Fibroblast of skin of scalp (primary cell): ENCODE measurements at regions not wholly inside any gene's neighbourhood (a gene's known extent, or its start where the extent isn't known, plus 50 kb on each side); places are given as distances from the start of the nearest gene placed in this dataset.
"Not testable (repeated sequence)": the region's sequence is repeated elsewhere in the genome, so short reads cannot be mapped to it uniquely, and the experiment has no call there.

ENCODE experiments used
- DNase-seq: peaks from one replicate; pipeline ENCODE4 v3.0.0-alpha.2; 2013

DNA sequence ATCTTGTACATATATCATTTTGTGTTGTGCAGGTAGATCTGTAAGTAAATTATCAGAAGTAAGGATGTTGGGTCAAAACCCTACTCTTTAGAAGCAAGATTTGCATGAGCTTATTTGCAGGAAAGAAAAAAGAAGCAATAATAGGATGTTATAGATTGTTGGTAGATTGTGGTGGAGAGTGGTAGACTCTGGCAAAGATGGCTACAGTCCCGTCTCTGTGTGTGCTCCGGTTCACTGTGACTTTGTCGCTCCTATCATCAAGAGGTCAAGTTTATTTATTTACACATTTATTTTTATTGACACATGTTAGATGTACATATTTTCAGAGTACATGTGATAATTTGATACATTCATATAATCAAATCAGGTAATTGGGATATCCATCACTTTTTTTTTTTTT is 81.0 kb upstream of the NDUFV2 start:
- DNase-seq: no peak

DNA sequence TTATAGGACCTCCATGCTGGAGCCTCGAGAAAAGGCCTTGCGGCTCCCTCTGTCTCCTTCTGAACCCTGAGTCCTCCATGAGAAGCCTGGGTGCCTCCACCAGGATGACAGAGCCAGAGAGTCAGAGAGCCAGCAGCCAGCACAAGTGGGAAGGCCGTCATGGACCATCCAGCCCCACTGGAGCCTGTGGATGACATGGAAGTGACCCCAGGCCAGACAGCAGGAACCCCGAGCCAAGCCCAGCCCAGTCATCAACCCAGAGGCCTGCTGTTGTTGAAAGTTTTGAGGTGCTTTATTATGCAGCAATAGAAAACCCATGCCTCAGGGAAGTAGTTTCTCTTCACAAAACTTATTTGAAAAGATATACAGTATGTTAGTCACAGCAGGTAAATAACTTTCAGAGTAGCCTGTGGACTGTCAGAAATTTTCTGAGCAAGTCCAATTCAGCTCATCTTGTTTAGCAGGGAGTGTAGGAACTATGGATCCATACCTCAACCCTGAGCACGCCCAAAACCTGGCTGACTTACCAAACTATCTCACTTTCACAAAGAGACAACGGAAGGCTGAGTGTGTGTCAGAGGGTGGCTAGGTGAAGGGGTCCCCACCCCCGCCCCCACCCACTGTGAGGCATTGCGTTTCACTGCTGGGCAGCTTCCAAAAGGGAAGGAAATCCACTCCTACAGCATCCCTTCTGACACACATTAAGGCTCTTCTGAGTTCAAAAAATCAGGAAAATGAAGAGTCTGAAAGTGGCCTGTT is 79.9 kb upstream of the NDUFV2 start:
- DNase-seq: no peak

DNA sequence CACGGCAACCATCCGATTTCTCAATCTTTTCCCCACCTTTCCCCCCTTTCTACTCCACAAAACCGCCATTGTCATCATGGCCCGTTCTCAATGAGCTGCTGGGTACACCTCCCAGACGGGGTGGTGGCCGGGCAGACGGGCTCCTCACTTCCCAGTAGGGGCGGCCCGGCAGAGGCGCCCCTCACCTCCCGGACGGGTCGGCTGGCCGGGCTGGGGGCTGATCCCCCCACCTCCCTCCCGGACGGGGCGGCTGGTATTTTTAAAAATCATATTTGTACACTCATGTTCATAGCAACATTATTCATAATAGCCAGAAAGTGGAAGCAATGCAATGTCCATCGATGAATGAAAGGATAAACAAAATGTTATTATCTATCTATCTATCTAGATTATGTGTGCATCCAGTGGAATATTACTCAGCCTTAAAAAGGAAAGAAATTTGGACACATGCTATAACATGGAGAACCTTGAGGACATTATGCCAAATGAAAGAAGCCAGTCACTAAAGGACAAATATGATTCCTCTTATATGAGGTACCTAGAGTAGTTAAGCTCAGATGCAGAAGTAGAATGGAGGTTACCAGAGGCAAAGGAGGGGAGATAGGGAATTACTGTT is 78.4 kb upstream of the NDUFV2 start:
- DNase-seq: not testable (repeated sequence)

DNA sequence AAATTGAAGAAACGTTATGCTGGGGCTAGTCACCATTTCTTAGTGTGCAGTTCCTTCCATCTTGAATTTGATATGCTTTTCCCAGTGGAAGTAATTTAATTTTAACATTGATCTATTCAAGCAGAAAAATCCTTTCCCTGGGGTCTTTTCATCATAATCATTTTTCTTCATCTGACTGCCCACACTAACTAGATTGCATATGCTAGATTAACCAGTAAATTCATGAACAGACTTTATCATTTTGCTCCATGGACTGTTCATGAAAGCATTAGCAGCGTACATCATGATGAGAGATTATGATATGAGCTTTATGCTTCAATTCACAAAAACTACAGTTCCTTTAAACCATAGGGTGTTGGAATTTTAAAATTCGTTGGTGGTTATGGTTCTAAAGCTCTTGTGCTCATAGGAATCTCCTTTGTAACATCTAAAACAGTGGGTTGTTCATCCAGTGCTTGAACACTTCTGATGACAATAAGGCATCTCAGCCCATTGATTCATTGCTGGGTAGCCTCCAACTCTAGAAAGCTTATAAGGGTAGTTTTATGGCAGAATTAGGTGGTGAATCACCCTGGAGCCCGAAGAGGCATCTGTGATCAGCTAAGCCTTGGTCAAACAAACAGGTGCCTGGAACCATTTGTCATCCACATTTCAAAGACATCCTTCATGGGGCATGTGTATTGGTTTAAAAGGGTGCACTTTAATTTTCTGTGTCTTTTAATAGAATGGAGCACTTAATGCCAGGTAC is 77.2 kb upstream of the NDUFV2 start:
- DNase-seq: peak; percentile 33

DNA sequence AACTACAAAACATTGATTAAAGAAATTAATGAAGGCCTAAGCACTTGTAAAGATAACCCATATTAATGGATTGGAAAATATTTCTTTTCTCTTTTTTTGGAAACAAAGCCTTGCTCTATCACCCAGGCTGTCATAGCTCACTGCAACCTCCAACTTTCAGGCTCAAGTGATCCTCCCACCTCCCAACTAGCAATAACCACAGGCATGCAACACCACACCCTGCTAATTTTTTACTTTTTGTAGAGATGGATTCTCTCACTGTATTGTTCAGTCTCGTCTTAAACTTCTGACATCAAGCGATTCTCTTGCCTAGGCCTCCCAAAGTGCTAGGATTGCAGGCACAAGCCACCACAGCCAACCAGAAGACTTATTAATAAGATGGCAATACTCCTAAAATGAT is 73.4 kb upstream of the NDUFV2 start:
- DNase-seq: peak; percentile 42

DNA sequence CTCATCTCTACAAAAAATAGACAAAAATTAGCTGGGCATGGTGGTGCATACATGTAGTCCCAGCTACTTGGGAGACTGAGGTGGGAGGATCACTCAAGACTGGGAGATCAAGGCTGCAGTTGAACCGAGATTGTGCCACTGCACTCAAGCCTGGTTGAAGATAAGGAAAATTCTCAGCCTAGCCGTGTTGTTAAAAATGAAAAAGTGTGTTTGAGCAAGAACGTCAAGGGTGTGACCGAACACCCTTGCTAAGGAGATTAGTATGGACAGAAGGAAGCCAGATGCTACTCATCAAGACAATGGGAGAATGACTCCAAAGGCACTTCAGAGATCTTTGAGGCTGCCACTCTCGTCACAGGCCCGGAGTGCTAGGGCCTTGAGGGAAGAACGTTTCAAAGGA is 70.0 kb upstream of the NDUFV2 start:
- no peak for DNase-seq

DNA sequence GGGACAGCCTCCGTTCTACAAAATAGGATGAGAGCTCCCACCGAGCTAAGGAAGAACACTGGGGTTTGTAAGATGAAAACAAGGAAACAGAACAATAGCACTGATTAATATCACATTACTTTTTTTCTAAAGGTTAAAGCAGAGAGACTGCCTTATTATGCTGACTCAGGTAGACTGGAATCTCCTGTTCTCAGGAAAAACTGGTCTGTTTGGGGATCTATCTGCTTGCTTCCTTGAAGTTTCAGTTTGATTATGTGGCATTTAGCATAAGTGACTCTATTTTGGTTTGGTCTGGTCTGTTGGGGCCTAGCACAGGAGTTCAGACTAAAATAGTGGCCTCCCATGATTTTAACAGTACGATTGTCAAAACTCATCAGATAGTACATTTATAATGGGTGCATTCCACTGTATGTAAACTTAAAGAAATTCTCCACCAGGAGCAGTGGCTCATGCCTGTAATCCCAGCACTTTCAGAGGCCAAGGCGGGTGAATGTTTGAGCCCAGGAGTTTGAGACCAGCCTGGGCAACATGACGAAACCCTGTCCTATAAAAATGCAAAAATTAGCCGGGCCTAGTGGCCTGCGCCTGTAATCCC is 64.1 kb upstream of the NDUFV2 start:
- DNase-seq: peak; percentile 22

DNA sequence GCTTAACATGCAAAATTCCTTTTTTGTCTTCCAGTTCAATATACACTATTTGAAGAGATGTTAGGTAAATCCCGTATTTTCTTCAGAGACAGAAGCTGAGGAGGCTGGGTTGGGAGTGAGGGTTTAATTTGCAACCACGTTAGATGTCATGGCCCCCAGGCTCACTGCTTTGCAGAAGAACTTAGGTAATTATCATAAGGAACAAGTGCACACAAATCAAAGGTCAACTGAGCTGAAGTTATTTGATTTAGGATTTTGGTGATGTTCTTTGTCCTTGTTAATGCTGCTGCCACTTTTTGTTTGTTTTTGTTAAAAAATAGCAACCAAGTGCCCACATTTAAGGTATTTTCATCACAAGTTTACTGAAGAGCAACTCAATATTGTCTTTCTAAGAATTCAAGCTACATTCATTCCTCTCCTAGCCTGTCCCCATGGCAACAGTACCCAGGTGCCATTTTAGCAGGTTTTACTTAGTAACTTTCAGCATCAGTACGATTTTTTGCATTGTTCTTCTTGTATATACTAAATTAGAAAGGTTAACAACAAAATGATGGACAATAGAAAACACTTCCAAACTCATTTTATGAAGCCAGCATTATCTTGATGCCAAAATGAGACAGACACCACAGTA is 62.9 kb upstream of the NDUFV2 start:
- DNase-seq: no peak

DNA sequence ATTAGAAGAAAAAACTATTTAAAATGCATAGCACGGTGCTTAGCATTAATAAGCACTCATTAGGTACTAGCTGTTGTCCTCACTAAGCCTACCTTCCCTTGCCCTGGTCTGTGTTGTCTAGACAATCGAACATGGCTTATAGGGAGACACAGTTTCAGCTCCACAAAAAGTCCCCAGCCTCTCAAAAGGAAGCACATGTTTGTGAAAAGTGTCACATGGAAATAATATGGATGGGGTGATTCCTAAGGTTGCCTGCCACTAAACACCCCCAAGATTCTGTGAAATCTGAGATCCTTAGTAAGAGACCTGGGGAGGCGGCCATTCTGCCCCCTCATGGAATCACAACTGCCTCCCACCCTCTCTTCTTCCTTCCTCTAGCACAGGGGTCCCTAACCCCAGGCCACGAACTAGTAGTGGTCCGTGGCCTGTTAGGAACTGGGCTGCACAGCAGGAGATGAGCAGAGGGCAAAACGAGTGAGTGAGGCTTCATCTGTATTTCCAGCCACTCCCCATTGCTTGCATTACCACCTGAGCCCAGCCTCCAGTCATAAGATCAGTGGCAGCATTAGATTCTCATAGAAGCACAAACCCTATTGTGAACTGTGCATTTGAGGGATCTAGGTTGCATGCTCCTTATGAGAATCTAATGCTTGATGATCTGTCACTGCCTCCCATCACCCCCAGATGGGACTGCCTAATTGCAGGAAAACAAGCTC is 59.6 kb upstream of the NDUFV2 start:
- no peak for DNase-seq

DNA sequence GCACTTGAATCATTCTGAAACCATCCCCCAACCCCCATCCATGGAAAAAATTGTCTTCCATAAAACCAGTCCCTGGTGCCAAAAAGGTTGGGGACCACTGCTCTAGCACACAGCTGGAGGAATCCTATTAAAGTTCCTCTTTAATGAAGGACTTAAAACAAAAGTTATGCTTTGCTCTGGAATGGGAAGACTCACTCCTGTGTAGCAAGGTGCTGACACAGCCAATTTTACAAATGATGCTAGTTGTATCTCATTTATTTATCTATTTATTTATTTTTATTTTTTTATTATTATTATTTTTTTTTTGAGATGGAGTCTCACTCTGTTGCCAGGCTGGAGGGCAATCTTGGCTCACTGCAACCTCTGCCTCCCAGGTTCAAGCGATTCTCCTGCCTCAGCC is 58.9 kb upstream of the NDUFV2 start:
- no peak for DNase-seq

DNA sequence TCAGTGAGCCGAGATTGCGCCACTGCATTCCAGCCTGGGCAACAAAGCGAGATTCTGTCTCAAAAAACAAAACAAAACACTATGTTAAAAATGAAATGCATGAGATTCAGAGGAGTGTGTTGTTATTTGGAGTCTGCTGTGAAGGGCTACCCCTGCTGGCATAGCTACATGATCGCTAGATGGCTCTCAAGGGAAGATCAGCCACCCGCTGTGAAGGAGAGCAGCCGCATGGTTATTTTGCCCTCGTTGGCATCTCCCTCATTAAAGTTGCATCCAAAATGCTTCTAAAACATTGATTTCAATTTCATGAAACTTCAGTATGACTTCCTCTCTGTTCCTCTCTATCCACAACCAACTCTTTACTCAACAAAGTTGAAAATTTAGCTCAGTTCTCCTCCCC is 54.8 kb upstream of the NDUFV2 start:
- DNase-seq: no peak

DNA sequence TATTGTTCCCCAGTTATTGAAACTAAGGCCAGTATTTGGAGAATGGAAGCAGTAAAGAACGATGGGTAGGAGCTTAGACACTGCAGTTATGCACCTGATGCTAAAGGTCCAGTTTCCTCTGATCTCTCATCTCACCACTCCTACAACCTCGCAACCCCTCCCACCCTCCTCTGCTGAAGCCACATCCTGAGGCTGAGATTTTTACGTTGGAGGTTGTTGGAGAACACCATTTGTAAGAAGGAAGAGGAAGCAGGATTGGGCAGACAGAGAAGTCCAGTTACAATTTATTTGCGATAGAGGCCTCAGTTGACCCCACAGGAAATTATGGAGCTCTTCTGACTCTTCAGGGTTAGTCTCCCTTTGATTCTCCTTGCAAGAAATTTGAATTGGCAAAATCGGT is 54.3 kb upstream of the NDUFV2 start:
- DNase-seq: no peak

DNA sequence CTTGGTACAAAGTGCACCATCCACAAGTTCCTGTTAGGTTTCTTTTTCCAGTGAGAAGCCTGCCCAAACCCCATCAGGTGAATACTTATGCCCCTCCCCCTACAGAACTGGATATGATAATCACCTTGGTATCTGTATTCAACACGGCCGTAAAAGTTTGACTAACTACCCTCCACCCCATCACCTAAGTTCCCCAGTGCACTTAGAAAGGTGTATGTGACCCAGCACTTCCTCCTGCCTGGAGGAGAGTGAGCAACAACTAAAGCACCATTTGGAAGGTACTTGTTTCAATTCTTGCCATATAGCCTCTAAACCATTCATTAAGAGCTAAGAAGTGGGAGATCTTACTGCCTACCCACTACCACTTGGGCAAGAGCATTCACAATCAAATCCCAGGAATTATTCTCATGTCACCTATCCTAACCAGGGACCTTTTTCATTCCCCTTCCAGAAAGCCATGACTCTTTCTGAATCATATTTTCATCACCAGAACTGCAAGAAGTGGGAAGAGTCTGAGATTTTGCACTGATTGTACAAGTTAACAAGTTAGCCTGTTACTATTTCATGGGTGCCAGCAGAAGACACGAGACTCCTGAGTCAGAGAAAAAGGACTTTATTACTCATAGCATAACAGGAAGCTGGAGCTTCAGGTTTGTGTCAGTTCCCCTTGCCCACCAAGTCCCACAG is 53.5 kb upstream of the NDUFV2 start:
- peak; percentile 8 for DNase-seq

DNA sequence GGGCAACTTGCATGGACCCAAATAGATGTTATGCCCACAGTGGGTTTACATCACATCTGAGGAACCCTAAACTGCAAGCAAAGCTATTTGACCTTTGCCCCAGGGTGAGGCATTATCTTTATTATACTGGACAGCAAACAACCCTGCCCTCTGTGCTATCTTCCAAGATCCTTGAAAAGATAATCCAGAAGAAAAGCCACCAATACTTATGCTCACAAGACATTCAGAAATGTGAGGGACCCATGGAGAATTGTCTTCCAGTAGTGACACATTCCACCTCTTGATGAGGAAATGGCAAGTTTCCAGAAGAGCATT is 53.0 kb upstream of the NDUFV2 start:
- no peak for DNase-seq

DNA sequence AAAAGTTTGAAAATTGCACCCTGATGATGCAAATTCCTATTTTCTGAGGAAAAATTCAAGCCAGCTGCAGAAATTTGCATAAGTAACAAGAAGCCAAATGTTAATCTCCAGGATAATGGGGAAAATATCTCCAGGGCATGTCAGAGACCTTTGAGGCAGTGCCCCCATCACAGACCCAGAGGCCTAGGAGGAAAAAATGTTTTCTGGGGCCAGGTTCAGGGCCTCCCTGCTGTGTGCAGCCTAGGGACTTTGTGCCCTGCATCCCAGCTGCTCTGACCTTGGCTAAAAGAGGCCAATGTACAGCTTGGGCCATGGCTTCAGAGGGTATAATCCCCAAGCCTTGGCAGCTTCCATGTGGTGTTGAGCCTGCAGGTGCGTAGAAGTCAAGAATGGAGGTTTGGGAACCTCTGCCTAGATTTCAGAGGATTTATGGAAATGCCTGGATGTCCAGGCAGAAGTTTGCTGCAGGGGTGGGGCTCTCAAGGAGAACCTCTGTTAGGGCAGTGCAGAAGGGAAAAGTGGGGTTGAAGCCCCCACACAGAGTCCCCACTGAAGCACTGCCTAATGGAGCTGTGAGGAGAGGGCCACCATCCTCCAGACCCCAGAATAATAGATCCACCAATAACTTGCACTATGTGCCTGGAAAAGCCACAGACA is 51.7 kb upstream of the NDUFV2 start:
- DNase-seq: not testable (repeated sequence)
